Activated naive CD4-positive, alpha-beta T cell treated with anti-CD3 and anti-CD28 coated beads for 36 hours (primary cell): ENCODE measurements at regions not wholly inside any gene's neighbourhood (a gene's known extent, or its start where the extent isn't known, plus 50 kb on each side); places are given as distances from the start of the nearest gene placed in this dataset.

Source experiments
- CTCF ChIA-PET: fragments of 350-600 bp; sonication (Branson Sonifier 250); formaldehyde crosslinking; loops from one replicate; lab custom pipeline; 2021; ENCODE audit warnings: antibody characterized with exemption; lab: Charles Lee
- DNase-seq: peaks from one replicate; pipeline ENCODE4 v3.0.0-alpha.2; 2020
- H3K27ac Mint-ChIP-seq: one replicate; pipeline ENCODE4 v1.8.0; 2021; ENCODE audit warnings: mild to moderate bottlenecking, mixed read lengths
- H3K27me3 Mint-ChIP-seq: one replicate; pipeline ENCODE4 v1.8.0; 2021; ENCODE audit warnings: low read depth, mixed read lengths
- H3K36me3 Mint-ChIP-seq: one replicate; pipeline ENCODE4 v1.8.0; 2021; ENCODE audit warnings: low read depth, mixed read lengths
- H3K4me1 Mint-ChIP-seq: one replicate; pipeline ENCODE4 v1.8.0; 2021; ENCODE audit warnings: low read depth, mixed read lengths
- H3K4me3 Mint-ChIP-seq: one replicate; pipeline ENCODE4 v1.8.0; 2021; ENCODE audit warnings: mild to moderate bottlenecking, moderate library complexity, mixed read lengths
- H3K9me3 Mint-ChIP-seq: one replicate; pipeline ENCODE4 v1.8.0; 2021; ENCODE audit warnings: mixed read lengths
- intact Hi-C: fragments of 100-400 bp; cut with micrococcal nuclease; formaldehyde crosslinking; loops from one replicate; pipeline ENCODE4 v1.15.1; 2023

GRCh38 chr3:27910456-27910855 lies 188.3 kb upstream of the EOMES start:
- Mint-ChIP-seq H3K4me3 (no peak overlapping the region), H3K27me3 (no peaks in the 10 kb centered on the region), H3K36me3 (no peaks in the 10 kb centered on the region), H3K27ac (no peak overlapping the region), H3K9me3 (no peaks in the 10 kb centered on the region), H3K4me1 (no peaks in the 10 kb centered on the region)
- intact Hi-C loops: no loop called here
- CTCF ChIA-PET: no interaction called here
- DNase-seq: no peak

DNA sequence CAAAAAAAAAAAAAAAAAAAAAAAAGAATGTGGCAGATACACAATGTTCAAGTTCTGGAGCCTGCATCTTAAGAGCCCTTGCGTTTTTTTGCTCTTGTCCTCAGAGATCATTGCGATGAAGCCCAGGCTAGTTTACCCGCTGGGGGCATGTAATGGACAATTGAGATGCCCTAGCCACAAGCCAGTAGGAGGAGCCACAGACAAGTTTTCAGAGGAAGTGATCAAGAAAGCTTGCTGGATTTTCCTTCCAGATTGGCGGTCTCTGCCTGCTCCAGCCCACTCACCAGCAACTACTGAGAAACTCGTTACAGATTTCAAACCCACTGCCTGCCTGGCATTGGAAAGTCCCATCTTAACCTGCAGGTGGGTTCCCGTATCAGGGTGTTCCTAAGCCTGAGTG lies 192.1 kb upstream of the EOMES start:
- CTCF ChIA-PET: no interaction called here
- Mint-ChIP-seq H3K9me3 (peaks cover 1% of the 10 kb centered on the region), H3K27ac (no peak overlapping the region), H3K27me3 (no peaks in the 10 kb centered on the region), H3K36me3 (no peaks in the 10 kb centered on the region), H3K4me1 (peaks cover 3% of the 10 kb centered on the region), H3K4me3 (no peak overlapping the region)
- intact Hi-C loops: no loop called here
- DNase-seq: peak; percentile 6

GRCh38 chr3:27923349-27924068 lies 201.4 kb upstream of the EOMES start:
- H3K9me3 Mint-ChIP-seq: no peaks in the 10 kb centered on the region
- no peaks in the 10 kb centered on the region for H3K27me3 Mint-ChIP-seq
- peaks cover 11% of the 10 kb centered on the region for H3K4me1 Mint-ChIP-seq
- no peak overlapping the region for H3K27ac Mint-ChIP-seq
- intact Hi-C loops: no loop called here
- H3K36me3 Mint-ChIP-seq: no peaks in the 10 kb centered on the region
- no peak for DNase-seq
- CTCF ChIA-PET: no interaction called here
- no peak overlapping the region for H3K4me3 Mint-ChIP-seq

GRCh38 chr3:27927882-27928281 lies 205.8 kb upstream of the EOMES start:
- H3K4me3 Mint-ChIP-seq: no peak overlapping the region
- no peaks in the 10 kb centered on the region for H3K9me3 Mint-ChIP-seq
- no peaks in the 10 kb centered on the region for H3K27me3 Mint-ChIP-seq
- H3K27ac Mint-ChIP-seq: no peak overlapping the region
- CTCF ChIA-PET: no interaction called here
- no peaks in the 10 kb centered on the region for H3K36me3 Mint-ChIP-seq
- intact Hi-C loops: no loop called here
- peaks cover 16% of the 10 kb centered on the region for H3K4me1 Mint-ChIP-seq
- no peak for DNase-seq

- CTCF ChIA-PET: no interaction called here
- no peaks in the 10 kb centered on the region for H3K36me3 Mint-ChIP-seq
- no peak overlapping the region for H3K4me3 Mint-ChIP-seq
- no peak overlapping the region for H3K27ac Mint-ChIP-seq
- peaks cover 16% of the 10 kb centered on the region for H3K4me1 Mint-ChIP-seq
- intact Hi-C loops: no loop called here
- DNase-seq: no peak
- H3K27me3 Mint-ChIP-seq: no peaks in the 10 kb centered on the region
- no peaks in the 10 kb centered on the region for H3K9me3 Mint-ChIP-seq
These were observed 208.0 kb upstream of the EOMES start for GRCh38 chr3:27930052-27930602.

- DNase-seq: no peak
- no peak overlapping the region for H3K27ac Mint-ChIP-seq
These were observed 213.4 kb upstream of the EOMES start for GRCh38 chr3:27935492-27935891.

DNA sequence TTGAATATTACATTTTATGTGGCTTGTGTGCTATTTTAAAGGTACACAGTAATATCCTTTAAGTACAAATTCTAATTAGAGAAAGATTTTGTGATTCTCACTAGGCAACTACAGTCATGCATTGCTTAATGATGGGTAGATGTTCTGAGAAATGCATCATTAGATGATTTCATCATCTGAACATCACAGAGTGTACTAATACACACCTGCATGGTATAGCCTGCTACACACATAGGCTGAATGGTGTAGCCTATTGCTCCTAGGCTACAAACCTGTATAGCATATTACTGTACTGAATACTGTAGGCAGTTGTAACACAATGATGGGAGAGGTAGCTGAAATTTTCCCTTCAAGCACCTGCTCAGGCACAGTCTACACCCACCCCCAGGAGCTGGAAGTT lies 217.4 kb upstream of the EOMES start:
- H3K9me3 Mint-ChIP-seq: no peaks in the 10 kb centered on the region
- peaks cover 6% of the 10 kb centered on the region for H3K4me1 Mint-ChIP-seq
- H3K27me3 Mint-ChIP-seq: no peaks in the 10 kb centered on the region
- no peak overlapping the region for H3K27ac Mint-ChIP-seq
- H3K4me3 Mint-ChIP-seq: no peak overlapping the region
- no peak for DNase-seq
- intact Hi-C loops: no loop called here
- H3K36me3 Mint-ChIP-seq: no peaks in the 10 kb centered on the region
- CTCF ChIA-PET: interaction anchor here (1.1 kb wide), 1 partner anchor 19 kb away, joined by 3 read pairs; no protein-coding TSS in a partner anchor

More at GRCh38 chr3:27935492-27935891, 213.4 kb upstream of the EOMES start:
- intact Hi-C loops: no loop called here
- Mint-ChIP-seq H3K36me3 (no peaks in the 10 kb centered on the region), H3K9me3 (no peaks in the 10 kb centered on the region), H3K27me3 (no peaks in the 10 kb centered on the region), H3K4me3 (no peak overlapping the region), H3K4me1 (peaks cover 4% of the 10 kb centered on the region)
- CTCF ChIA-PET: no interaction called here

DNA sequence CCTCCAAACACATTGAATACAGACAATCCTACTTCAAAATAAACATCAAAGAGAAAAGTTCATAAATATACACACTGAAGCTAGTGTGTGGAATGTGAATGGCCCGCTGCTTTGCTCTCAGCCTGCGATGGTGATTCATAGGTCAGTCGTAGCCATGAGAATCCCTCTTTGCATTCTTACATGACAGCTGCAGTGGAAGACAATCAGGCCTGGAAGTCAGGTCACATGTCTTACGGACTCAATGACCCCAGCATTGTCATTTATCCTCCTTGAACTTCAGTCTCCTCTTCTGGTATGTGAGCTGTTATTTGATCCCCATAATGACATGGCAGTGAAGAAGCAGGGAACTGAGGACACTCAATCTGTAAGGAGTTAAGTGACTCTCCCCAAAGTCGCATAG lies 217.8 kb upstream of the EOMES start:
- Mint-ChIP-seq H3K4me1 (peaks cover 6% of the 10 kb centered on the region), H3K36me3 (no peaks in the 10 kb centered on the region), H3K27ac (no peak overlapping the region), H3K9me3 (no peaks in the 10 kb centered on the region), H3K4me3 (no peak overlapping the region), H3K27me3 (no peaks in the 10 kb centered on the region)
- CTCF ChIA-PET: interaction anchor here (1.1 kb wide), 1 partner anchor 20 kb away, joined by 3 read pairs; no protein-coding TSS in a partner anchor
- DNase-seq: no peak
- intact Hi-C loops: no loop called here

DNA sequence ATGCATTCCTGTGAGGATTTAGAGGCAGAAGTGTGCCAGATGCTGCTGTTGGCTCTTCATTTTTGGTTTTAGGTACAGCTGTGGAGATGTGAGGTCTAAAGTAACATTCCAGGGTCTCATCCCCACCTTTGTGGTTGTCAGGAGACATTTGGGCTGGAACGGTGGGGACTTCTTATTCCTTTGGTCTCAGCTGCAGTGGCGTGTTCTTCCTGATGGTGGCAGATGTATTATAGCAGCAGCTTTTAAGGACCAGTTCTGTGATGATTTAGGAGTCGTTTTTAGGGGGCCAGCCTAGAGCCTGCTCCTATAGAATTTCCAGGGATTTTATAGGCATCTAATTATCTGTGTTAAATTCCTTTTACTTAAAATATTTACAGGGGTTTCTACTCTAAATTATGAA lies 221.0 kb upstream of the EOMES start:
- H3K27ac Mint-ChIP-seq: no peak overlapping the region
- H3K4me3 Mint-ChIP-seq: no peak overlapping the region
- H3K4me1 Mint-ChIP-seq: peaks cover 2% of the 10 kb centered on the region
- H3K9me3 Mint-ChIP-seq: no peaks in the 10 kb centered on the region
- no peaks in the 10 kb centered on the region for H3K36me3 Mint-ChIP-seq
- intact Hi-C loops: loop anchor here (2.0 kb wide), 2 partner anchors 344 to 386 kb away; no protein-coding TSS in a partner anchor
- H3K27me3 Mint-ChIP-seq: no peaks in the 10 kb centered on the region
- DNase-seq: peak; percentile 34
- CTCF ChIA-PET: no interaction called here

DNA sequence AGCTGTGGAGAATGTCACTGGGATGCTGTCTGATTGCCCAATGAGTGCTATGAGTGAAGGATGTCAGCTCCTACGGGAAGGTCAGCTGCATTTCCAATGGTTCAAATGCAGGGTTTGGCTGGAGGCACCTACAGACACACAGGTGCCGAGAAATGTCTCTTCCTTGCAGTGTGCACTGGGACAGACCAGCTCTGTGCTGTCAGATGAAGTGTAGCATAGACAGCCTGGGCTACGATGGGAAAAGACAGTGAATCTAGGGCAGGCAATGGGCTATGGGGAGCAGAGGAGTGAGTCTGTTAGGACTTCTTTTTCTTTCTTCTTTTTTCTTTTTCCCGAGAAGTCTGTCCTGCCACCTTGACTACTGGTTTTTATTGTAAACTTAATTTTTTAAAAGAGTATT lies 223.1 kb upstream of the EOMES start:
- Mint-ChIP-seq H3K9me3 (peaks cover 2% of the 10 kb centered on the region), H3K36me3 (peaks cover 2% of the 10 kb centered on the region), H3K27me3 (no peaks in the 10 kb centered on the region), H3K4me1 (peaks cover 2% of the 10 kb centered on the region), H3K27ac (no peak overlapping the region), H3K4me3 (no peak overlapping the region)
- CTCF ChIA-PET: no interaction called here
- no peak for DNase-seq
- intact Hi-C loops: no loop called here

DNA sequence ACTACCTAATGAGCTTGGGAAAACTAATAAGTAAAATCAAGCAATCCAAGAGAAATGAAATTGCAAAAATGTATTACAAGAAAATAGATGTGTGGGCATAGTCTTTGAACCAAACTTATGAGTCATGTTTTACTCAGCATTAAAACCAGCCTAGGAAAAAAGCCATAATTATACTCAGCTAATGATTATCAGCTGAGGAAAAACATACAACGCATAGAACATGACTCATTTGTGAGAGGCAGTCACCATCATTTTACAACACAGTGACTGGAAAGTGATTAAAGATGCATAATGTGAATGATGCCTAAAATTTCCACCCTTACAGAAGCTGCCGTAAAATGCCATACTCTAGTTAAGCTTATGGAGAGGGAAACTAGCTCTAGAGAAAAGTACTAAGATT lies 238.0 kb upstream of the EOMES start:
- no peak overlapping the region for H3K27ac Mint-ChIP-seq
- H3K36me3 Mint-ChIP-seq: peaks cover 3% of the 10 kb centered on the region
- intact Hi-C loops: loop anchor here (1.0 kb wide), 1 partner anchor 93 kb away; no protein-coding TSS in a partner anchor
- CTCF ChIA-PET: no interaction called here
- H3K4me1 Mint-ChIP-seq: peaks cover 14% of the 10 kb centered on the region
- no peaks in the 10 kb centered on the region for H3K27me3 Mint-ChIP-seq
- H3K9me3 Mint-ChIP-seq: peaks cover 5% of the 10 kb centered on the region
- DNase-seq: no peak
- no peak overlapping the region for H3K4me3 Mint-ChIP-seq

DNA sequence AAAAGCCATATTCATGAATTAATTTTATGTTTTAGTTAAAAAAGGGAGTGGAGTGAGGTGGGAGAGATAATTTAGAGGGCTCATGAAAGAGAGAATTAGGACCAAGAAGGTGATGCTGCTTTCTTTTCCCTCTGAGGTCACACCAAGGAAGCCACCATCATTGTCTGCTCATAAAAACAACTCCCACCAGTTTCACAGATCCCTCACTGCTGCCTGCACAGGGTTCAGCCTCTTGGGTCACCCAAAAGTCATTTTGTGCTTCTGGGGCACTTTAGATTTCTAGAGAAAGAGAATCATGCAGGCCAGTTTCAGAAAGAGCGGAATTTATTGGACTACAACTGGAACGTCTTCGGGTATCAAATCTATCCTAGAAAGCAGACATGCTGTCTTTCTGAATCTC lies 241.4 kb upstream of the EOMES start:
- DNase-seq: no peak
- H3K27ac Mint-ChIP-seq: no peak overlapping the region
- peaks cover under 1% of the 10 kb centered on the region for H3K36me3 Mint-ChIP-seq
- CTCF ChIA-PET: no interaction called here
- H3K4me1 Mint-ChIP-seq: peaks cover 11% of the 10 kb centered on the region
- H3K4me3 Mint-ChIP-seq: no peak overlapping the region
- intact Hi-C loops: no loop called here
- H3K27me3 Mint-ChIP-seq: no peaks in the 10 kb centered on the region
- H3K9me3 Mint-ChIP-seq: peaks cover 1% of the 10 kb centered on the region

GRCh38 chr3:27971600-27971999 lies 249.5 kb upstream of the EOMES start:
- no peak overlapping the region for H3K27ac Mint-ChIP-seq
- intact Hi-C loops: no loop called here

More at GRCh38 chr3:27971600-27971999, 249.5 kb upstream of the EOMES start:
- H3K4me3 Mint-ChIP-seq: no peak overlapping the region
- H3K36me3 Mint-ChIP-seq: no peaks in the 10 kb centered on the region
- no peaks in the 10 kb centered on the region for H3K27me3 Mint-ChIP-seq
- CTCF ChIA-PET: interaction anchor here (0.7 to 1.7 kb wide), 2 partner anchors 27 to 301 kb away, joined by 3 to 4 read pairs; no protein-coding TSS in a partner anchor
- peaks cover 2% of the 10 kb centered on the region for H3K4me1 Mint-ChIP-seq
- H3K9me3 Mint-ChIP-seq: no peaks in the 10 kb centered on the region
- DNase-seq: no peak
